Panc1 (cell line): ENCODE measurements at regions not wholly inside any gene's neighbourhood (a gene's known extent, or its start where the extent isn't known, plus 50 kb on each side); places are given as distances from the start of the nearest gene placed in this dataset.

ENCODE experiments used
- ATAC-seq: fragments of 200-7000 bp; cut with Tn5 transposase; 2 replicates; pipeline ENCODE4 v1.9.1; 2020; ENCODE audit warnings: mild to moderate bottlenecking, moderate library complexity
- BruUV-seq: library from RNA; stranded (reverse); fragments of 400-500 nt; replicated peaks from 2 replicates; lab custom pipeline; 2021; lab: Mats Ljungman, UMichigan
- CTCF ChIA-PET: fragments of 300-600 bp; sonication (Branson Sonifier 250); formaldehyde crosslinking; loops from one replicate; lab custom pipeline; 2022; ENCODE audit warnings: antibody characterized with exemption; lab: Charles Lee
- POLR2A ChIA-PET: fragments of 300-600 bp; sonication (Branson Sonifier 250); formaldehyde crosslinking; loops from one replicate; lab custom pipeline; 2022; ENCODE audit warnings: antibody characterized with exemption; lab: Charles Lee
- DNase-seq: peaks from one replicate; pipeline ENCODE4 v3.0.0-alpha.2; 2010; ENCODE audit warnings: low read depth, low spot score
- H3K27ac ChIP-seq: 2 replicates; pipeline ENCODE4 v1.5.1; 2011; ENCODE audit warnings: mild to moderate bottlenecking, low read length, inconsistent platforms
- H3K27me3 ChIP-seq: fragments of 200-500 bp; sonication (Bioruptor generic); 2 replicates; pipeline ENCODE4 v1.6.0; 2014; ENCODE audit warnings: low read length, inconsistent platforms; ENCODE audit not compliant: control insufficient read depth, insufficient read depth
- H3K36me3 ChIP-seq: fragments of 200-500 bp; sonication (Bioruptor generic); 2 replicates; pipeline ENCODE4 v1.5.1; 2014; ENCODE audit warnings: inconsistent platforms, mild to moderate bottlenecking, low read length, moderate library complexity; ENCODE audit not compliant: control insufficient read depth, insufficient read depth
- H3K4me1 ChIP-seq: 2 replicates; pipeline ENCODE4 v1.5.1; 2011; ENCODE audit warnings: inconsistent platforms, mild to moderate bottlenecking, low read length, moderate library complexity; ENCODE audit not compliant: control insufficient read depth, insufficient read depth
- H3K4me3 ChIP-seq, 2 experiments: 2 replicates each; pipeline ENCODE4 v1.5.1; 2011 to 2012; ENCODE audit warnings: low read depth in 2 of 2, low read length in 2 of 2, mild to moderate bottlenecking in 2 of 2, inconsistent platforms in 1 of 2, moderate library complexity in 1 of 2
- H3K9me3 ChIP-seq: fragments of 200-500 bp; sonication (Bioruptor generic); 2 replicates; pipeline ENCODE4 v1.5.1; 2014; ENCODE audit warnings: low read depth, mild to moderate bottlenecking, inconsistent platforms, low read length, moderate library complexity; ENCODE audit not compliant: control insufficient read depth, insufficient read depth
- CTCF ChIP-seq: fragments of 450-650 bp; IDR thresholded peaks from 2 replicates; pipeline ENCODE4 v1.5.1; 2017; ENCODE audit warnings: mild to moderate bottlenecking
- POLR2AphosphoS5 ChIP-seq: IDR thresholded peaks from 2 replicates; pipeline ENCODE4 v1.6.1; 2012; ENCODE audit warnings: mild to moderate bottlenecking, low read depth, low read length, moderate library complexity
- REST ChIP-seq, 2 experiments: IDR thresholded peaks; 2 replicates each; pipeline ENCODE4 v1.6.1; 2011 to 2012; ENCODE audit warnings: low read depth in 2 of 2, control low read depth in 1 of 2, low read length in 1 of 2, mild to moderate bottlenecking in 1 of 2, moderate library complexity in 1 of 2; ENCODE audit not compliant: insufficient read depth in 1 of 2
- SIN3A ChIP-seq: IDR thresholded peaks from 2 replicates; pipeline ENCODE4 v1.6.1; 2012; ENCODE audit warnings: low read depth, mild to moderate bottlenecking, low read length, moderate library complexity, borderline replicate concordance; ENCODE audit not compliant: insufficient read depth
- TCF7L2 ChIP-seq: IDR thresholded peaks from 2 replicates; pipeline ENCODE4 v1.6.1; 2011; ENCODE audit warnings: mild to moderate bottlenecking, low read depth, low read length, inconsistent platforms
- in situ Hi-C: cut with HindIII; loops from 2 replicates; pipeline ENCODE4 v1.10.0; 2016; ENCODE audit warnings: low sequenced_read_pairs, low pct_unique_long_range_greater_than_20kb
- intact Hi-C: fragments of 100-400 bp; cut with micrococcal nuclease; formaldehyde crosslinking; loops from one replicate; pipeline ENCODE4 v1.10.0; 2022; ENCODE audit not compliant: unreplicated experiment

DNA sequence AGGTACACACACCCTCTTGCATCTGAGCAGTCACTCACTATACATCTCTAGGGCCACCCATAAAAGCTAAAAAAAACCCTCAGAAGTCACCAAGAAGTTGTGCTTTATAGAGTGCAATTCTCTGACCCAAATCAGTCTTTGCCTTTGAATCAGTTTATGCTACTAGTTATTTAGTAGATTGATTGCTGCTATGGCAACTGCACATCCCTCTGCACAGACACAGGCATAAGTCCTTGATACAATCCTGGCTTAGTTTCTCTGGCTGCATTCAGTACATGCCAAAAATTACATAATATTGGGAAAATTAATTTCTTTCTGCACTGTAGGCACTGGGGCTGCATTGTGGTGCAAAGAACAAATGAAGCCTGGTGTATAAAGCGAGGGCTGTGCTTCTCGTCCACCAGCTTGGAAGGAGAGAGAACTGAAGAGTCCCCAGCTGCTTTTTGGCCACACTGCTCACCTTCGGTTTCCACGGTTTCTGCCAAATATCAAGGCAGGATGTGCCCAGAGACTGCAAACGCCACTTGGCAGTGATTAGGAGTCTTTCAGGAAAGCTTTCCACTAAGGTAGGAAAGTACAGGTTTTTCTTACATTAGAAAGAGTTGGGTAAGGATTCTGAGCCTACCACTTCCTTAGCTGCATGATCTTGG is 258.4 kb downstream of the ELAVL2 start:
- Histone ChIP-seq H3K27me3 (no peaks in the 10 kb centered on the region), H3K4me1 (no peaks in the 10 kb centered on the region), H3K36me3 (no peaks in the 10 kb centered on the region), H3K9me3 (no peaks in the 10 kb centered on the region), H3K27ac (no peak overlapping the region), H3K4me3 (no peak overlapping the region)
- ChIA-PET CTCF (no interaction called here), POLR2A (no interaction called here)
- intact Hi-C loops: no loop called here
- no peak for ATAC-seq
- DNase-seq: no peak
- TF ChIP-seq REST (IDR thresholded peaks at IDR 0.05; ENCODE audit: insufficient read depth in 1 of 2, low read depth in 2 of 2, low read length in 1 of 2): no peak
- no peak for TF ChIP-seq TCF7L2
- TF ChIP-seq POLR2AphosphoS5: no peak
- TF ChIP-seq SIN3A: no peak
- no peak for TF ChIP-seq CTCF
- in situ Hi-C loops: no loop called here
- BruUV-seq: no TSS peak

GRCh38 chr9:23571414-23572104 is 254.5 kb downstream of the ELAVL2 start:
- CTCF ChIA-PET: no interaction called here

More at GRCh38 chr9:23571414-23572104, 254.5 kb downstream of the ELAVL2 start:
- no peaks in the 10 kb centered on the region for H3K4me1 ChIP-seq
- in situ Hi-C loops: no loop called here
- TF ChIP-seq CTCF (no peak), SIN3A (no peak)
- DNase-seq (no peak), ATAC-seq (no peak)
- intact Hi-C loops: no loop called here
- no peaks in the 10 kb centered on the region for H3K36me3 ChIP-seq
- H3K9me3 ChIP-seq: no peaks in the 10 kb centered on the region
- BruUV-seq: no TSS peak
- no peaks in the 10 kb centered on the region for H3K27me3 ChIP-seq
- POLR2A ChIA-PET: no interaction called here
- H3K4me3 ChIP-seq: no peak overlapping the region
- no peak overlapping the region for H3K27ac ChIP-seq
